Mesenchymal stem cell (in vitro differentiated cells and primary cell): ENCODE measurements at regions not wholly inside any gene's neighbourhood (a gene's known extent, or its start where the extent isn't known, plus 50 kb on each side); places are given as distances from the start of the nearest gene placed in this dataset.

Source experiments
- DNase-seq: peaks from one replicate; pipeline ENCODE4 v3.0.0-alpha.2; 2013
- H2AFZ ChIP-seq: one replicate; pipeline ENCODE4 v1.6.1; 2013; ENCODE audit warnings: low read depth, mild to moderate bottlenecking, control low read depth, inconsistent platforms, low read length, moderate library complexity
- H2AK5ac ChIP-seq: 2 replicates; pipeline ENCODE4 v1.6.1; 2013; ENCODE audit warnings: low read length, moderate library complexity, mild to moderate bottlenecking, inconsistent platforms; ENCODE audit not compliant: severe bottlenecking
- H2BK120ac ChIP-seq: one replicate; pipeline ENCODE4 v1.6.1; 2013; ENCODE audit warnings: low read depth, mild to moderate bottlenecking, inconsistent platforms, low read length, moderate library complexity
- H2BK12ac ChIP-seq, 2 experiments: one replicate each; pipeline ENCODE4 v1.6.1; 2013; ENCODE audit warnings: inconsistent platforms in 2 of 2, low read length in 2 of 2, mild to moderate bottlenecking in 2 of 2, moderate library complexity in 2 of 2, control low read depth in 1 of 2
- H2BK15ac ChIP-seq: one replicate; pipeline ENCODE4 v1.6.1; 2013; ENCODE audit warnings: mild to moderate bottlenecking, low read depth, inconsistent platforms; ENCODE audit not compliant: poor library complexity, severe bottlenecking
- H2BK5ac ChIP-seq: 2 replicates; pipeline ENCODE4 v1.6.1; 2013; ENCODE audit warnings: low read depth, mild to moderate bottlenecking, low read length, control low read depth, inconsistent platforms; ENCODE audit not compliant: poor library complexity, severe bottlenecking
- H3K14ac ChIP-seq, 2 experiments: one replicate each; pipeline ENCODE4 v1.6.1; 2013; ENCODE audit warnings: inconsistent platforms in 2 of 2, low read length in 2 of 2, control low read depth in 1 of 2, mild to moderate bottlenecking in 1 of 2, moderate library complexity in 1 of 2
- H3K18ac ChIP-seq, 2 experiments: one replicate each; pipeline ENCODE4 v1.6.1; 2013; ENCODE audit warnings: inconsistent platforms in 2 of 2, low read length in 2 of 2, control low read depth in 1 of 2, low read depth in 1 of 2, mild to moderate bottlenecking in 1 of 2
- H3K23ac ChIP-seq, 2 experiments: one replicate each; pipeline ENCODE4 v1.6.1; 2013; ENCODE audit warnings: inconsistent platforms in 2 of 2, low read length in 2 of 2, mild to moderate bottlenecking in 2 of 2, moderate library complexity in 2 of 2, control low read depth in 1 of 2
- H3K27ac ChIP-seq: 2 replicates; pipeline ENCODE4 v1.5.1; 2013; ENCODE audit warnings: mild to moderate bottlenecking, moderate library complexity, low read length, control low read depth, inconsistent platforms; ENCODE audit not compliant: poor library complexity, severe bottlenecking
- H3K27me3 ChIP-seq, 2 experiments: 2 replicates each; pipeline versions ENCODE4 v1.6.1 to v1.7.0; 2013; ENCODE audit warnings: low read length in 2 of 2, mild to moderate bottlenecking in 2 of 2, moderate library complexity in 2 of 2, control low read depth in 1 of 2, inconsistent platforms in 1 of 2; ENCODE audit not compliant: control insufficient read depth in 1 of 2, insufficient read depth in 1 of 2
- H3K36me3 ChIP-seq, 2 experiments: 2 replicates each; pipeline versions ENCODE4 v1.6.1 to v1.7.0; 2013; ENCODE audit warnings: low read length in 2 of 2, control low read depth in 1 of 2, inconsistent platforms in 1 of 2, low read depth in 1 of 2, mild to moderate bottlenecking in 1 of 2; ENCODE audit not compliant: insufficient read depth in 2 of 2, control insufficient read depth in 1 of 2
- H3K4ac ChIP-seq, 2 experiments: one replicate each; pipeline ENCODE4 v1.6.1; 2013; ENCODE audit warnings: inconsistent platforms in 2 of 2, low read length in 2 of 2, mild to moderate bottlenecking in 2 of 2, moderate library complexity in 2 of 2, control low read depth in 1 of 2, low read depth in 1 of 2
- H3K4me1 ChIP-seq: 2 replicates; pipeline ENCODE4 v1.6.1; 2013; ENCODE audit warnings: low read depth, low read length, control low read depth; ENCODE audit not compliant: control insufficient read depth, insufficient read depth
- H3K4me2 ChIP-seq: 2 replicates; pipeline ENCODE4 v1.6.1; 2013; ENCODE audit warnings: low read length, mild to moderate bottlenecking, inconsistent platforms; ENCODE audit not compliant: poor library complexity, severe bottlenecking
- H3K4me3 ChIP-seq, 2 experiments: 2 replicates each; pipeline versions ENCODE4 v1.5.1 to v1.7.0; 2013; ENCODE audit warnings: low read length in 2 of 2, mild to moderate bottlenecking in 2 of 2, control low read depth in 1 of 2, low read depth in 1 of 2; ENCODE audit not compliant: insufficient read depth in 1 of 2
- H3K79me1 ChIP-seq: replicated peaks from 2 replicates; pipeline ENCODE4 v1.6.1; 2013; ENCODE audit warnings: mild to moderate bottlenecking, control low read depth, low read length, inconsistent platforms; ENCODE audit not compliant: poor library complexity, severe bottlenecking
- H3K9ac ChIP-seq: 2 replicates; pipeline ENCODE4 v1.7.0; 2013; ENCODE audit warnings: mild to moderate bottlenecking, low read length, moderate library complexity
- H3K9me3 ChIP-seq: 2 replicates; pipeline ENCODE4 v1.7.0; 2013; ENCODE audit warnings: mild to moderate bottlenecking, low read length; ENCODE audit not compliant: control insufficient read depth
- H4K8ac ChIP-seq: one replicate; pipeline ENCODE4 v1.6.1; 2013; ENCODE audit warnings: inconsistent platforms, mild to moderate bottlenecking, low read length, moderate library complexity
- H4K91ac ChIP-seq: one replicate; pipeline ENCODE4 v1.6.1; 2013; ENCODE audit warnings: mild to moderate bottlenecking, low read length, inconsistent platforms
- WGBS: methylation state at CpG from one replicate; pipeline ENCODE4 v1.1.7; 2013; ENCODE audit warnings: mixed read lengths; 5-methylcytosine and 5-hydroxymethylcytosine counted together

DNA sequence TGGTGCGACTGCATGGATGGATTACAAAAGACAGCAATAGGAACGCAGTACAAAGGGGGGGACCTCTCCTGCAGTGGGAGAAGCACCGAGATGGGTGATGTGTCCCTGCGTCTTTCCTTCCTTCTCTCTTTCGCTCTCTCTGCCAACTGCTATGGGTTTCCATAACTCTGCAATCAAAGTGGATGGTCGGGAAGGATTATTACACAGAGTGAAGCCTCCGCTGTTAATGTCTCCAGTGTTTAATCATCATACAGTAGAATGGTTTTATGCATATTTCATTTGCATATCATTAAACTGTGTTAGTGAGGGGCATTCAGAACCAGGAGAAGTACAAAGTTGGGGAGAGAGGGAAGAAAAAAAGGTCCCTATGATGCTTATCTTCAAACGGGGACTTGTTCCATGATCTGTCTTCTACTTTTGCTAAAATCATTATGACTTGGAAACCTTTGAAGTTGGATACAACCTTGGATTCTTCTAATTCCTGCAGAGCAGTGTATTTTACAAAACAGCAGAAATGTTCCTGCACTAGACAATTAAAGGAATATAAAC, 255.9 kb upstream of the PMFBP1 start:
- 95% methylated on average over 4 of the region's 8 CpGs for WGBS
- Histone ChIP-seq H3K9me3 (peaks cover 43% of the 10 kb centered on the region), H3K18ac (no peak overlapping the region), H3K27me3 (no peaks in the 10 kb centered on the region), H3K79me1 (no peaks in the 10 kb centered on the region), H4K8ac (no peak overlapping the region), H3K27ac (no peak overlapping the region), H3K9ac (no peak overlapping the region), H3K4me2 (no peak overlapping the region), H4K91ac (no peak overlapping the region), H2BK120ac (no peak overlapping the region), H3K36me3 (peaks cover 0 to 4% of the 10 kb centered on the region in 2 experiments), H2AK5ac (no peak overlapping the region), H3K14ac (no peak overlapping the region), H3K4me1 (no peaks in the 10 kb centered on the region), H3K23ac (no peak overlapping the region), H2AFZ (no peak overlapping the region), H2BK15ac (no peak overlapping the region), H2BK5ac (no peak overlapping the region), H3K4me3 (no peak overlapping the region), H2BK12ac (no peak overlapping the region), H3K4ac (no peak overlapping the region)
- DNase-seq, result no peak

DNA sequence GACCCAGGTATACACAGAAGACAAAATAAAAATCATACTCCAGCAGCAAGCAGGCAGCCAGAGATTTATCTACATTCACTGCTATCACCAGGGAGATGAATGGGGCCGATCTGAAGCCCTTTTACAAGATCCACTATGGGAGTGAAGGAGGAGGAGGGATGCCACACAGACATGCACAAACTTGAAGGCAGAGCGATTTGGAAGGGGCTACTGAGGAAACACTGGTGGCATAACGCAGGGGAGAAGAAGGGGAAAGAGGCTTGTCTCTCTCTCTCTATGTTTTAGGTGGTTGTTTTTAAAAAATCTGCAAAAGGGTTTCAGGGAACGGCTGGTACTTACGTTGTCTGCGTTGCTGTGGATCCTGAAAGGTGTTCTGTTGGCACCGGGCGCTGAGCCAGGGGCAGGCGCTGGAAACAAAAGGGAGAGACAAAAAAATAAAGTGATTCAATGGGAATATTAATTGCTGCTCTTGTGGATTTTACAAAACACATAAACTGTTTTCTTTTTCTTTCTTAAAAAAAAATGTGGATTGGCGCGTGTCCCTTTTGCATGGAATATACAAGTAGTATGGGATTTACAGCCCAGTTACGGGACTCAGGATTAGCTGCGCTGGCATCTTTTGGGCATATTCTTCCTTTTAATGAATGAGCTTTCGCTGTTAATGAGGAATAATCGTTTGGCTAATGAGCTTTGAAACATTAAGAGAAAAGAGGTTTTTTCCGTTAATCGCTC, 255.3 kb upstream of the PMFBP1 start:
- H3K4me2 ChIP-seq, result no peak overlapping the region

DNA sequence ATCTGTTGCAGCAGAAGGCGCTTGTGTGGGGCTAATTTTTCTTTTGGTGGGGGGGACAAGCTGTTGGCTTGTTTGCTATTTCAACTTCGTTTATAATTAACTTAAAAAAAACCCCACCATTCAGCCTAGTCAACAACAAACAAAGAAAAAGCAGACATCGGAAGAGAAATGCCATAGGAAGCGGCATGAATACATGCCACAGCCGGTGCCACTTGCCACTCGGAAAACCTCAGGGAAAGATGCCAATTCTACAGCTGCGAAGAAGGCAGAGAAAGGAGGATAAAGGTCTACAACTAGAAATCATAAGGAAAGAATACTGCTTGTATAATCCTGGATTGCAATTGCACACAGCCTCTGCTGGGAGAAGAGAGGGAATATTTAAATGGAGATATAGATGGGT, 254.4 kb upstream of the PMFBP1 start:
- Histone ChIP-seq H3K18ac (no peak overlapping the region), H3K4ac (no peak overlapping the region), H2AFZ (no peak overlapping the region), H3K27ac (no peak overlapping the region), H3K4me1 (no peaks in the 10 kb centered on the region), H3K4me3 (no peak overlapping the region), H3K79me1 (no peaks in the 10 kb centered on the region), H4K8ac (no peak overlapping the region), H2BK12ac (no peak overlapping the region), H3K9me3 (peaks cover 53% of the 10 kb centered on the region), H2AK5ac (no peak overlapping the region), H3K23ac (no peak overlapping the region), H3K14ac (no peak overlapping the region), H3K4me2 (no peak overlapping the region), H3K36me3 (peaks cover 0 to 4% of the 10 kb centered on the region in 2 experiments), H2BK120ac (no peak overlapping the region), H3K9ac (no peak overlapping the region), H3K27me3 (no peaks in the 10 kb centered on the region), H2BK5ac (no peak overlapping the region), H4K91ac (no peak overlapping the region), H2BK15ac (no peak overlapping the region)
- no peak for DNase-seq
- over 99% methylated on average over 6 of the region's 7 CpGs for WGBS

More for the DNA sequence above, 255.3 kb upstream of the PMFBP1 start:
- no peak overlapping the region for H3K18ac ChIP-seq
- 95% methylated on average over 14 of the region's 17 CpGs for WGBS
- H2BK15ac ChIP-seq, result no peak overlapping the region
- no peaks in the 10 kb centered on the region for H3K27me3 ChIP-seq
- H3K14ac ChIP-seq, result no peak overlapping the region
- H3K23ac ChIP-seq, result no peak overlapping the region
- no peak overlapping the region for H3K9ac ChIP-seq
- no peak overlapping the region for H3K4ac ChIP-seq
- no peak overlapping the region for H2AFZ ChIP-seq
- H2BK12ac ChIP-seq, result no peak overlapping the region
- H3K27ac ChIP-seq, result no peak overlapping the region
- no peaks in the 10 kb centered on the region for H3K4me1 ChIP-seq
- H2BK5ac ChIP-seq, result no peak overlapping the region
- no peak overlapping the region for H2AK5ac ChIP-seq
- no peak overlapping the region for H4K8ac ChIP-seq
- H3K4me3 ChIP-seq, result no peak overlapping the region
- H3K79me1 ChIP-seq, result no peaks in the 10 kb centered on the region
- H4K91ac ChIP-seq, result no peak overlapping the region
- peaks cover 47% of the 10 kb centered on the region for H3K9me3 ChIP-seq
- no peak for DNase-seq
- no peak overlapping the region for H2BK120ac ChIP-seq
- peaks cover 0 to 4% of the 10 kb centered on the region in 2 experiments for H3K36me3 ChIP-seq

DNA sequence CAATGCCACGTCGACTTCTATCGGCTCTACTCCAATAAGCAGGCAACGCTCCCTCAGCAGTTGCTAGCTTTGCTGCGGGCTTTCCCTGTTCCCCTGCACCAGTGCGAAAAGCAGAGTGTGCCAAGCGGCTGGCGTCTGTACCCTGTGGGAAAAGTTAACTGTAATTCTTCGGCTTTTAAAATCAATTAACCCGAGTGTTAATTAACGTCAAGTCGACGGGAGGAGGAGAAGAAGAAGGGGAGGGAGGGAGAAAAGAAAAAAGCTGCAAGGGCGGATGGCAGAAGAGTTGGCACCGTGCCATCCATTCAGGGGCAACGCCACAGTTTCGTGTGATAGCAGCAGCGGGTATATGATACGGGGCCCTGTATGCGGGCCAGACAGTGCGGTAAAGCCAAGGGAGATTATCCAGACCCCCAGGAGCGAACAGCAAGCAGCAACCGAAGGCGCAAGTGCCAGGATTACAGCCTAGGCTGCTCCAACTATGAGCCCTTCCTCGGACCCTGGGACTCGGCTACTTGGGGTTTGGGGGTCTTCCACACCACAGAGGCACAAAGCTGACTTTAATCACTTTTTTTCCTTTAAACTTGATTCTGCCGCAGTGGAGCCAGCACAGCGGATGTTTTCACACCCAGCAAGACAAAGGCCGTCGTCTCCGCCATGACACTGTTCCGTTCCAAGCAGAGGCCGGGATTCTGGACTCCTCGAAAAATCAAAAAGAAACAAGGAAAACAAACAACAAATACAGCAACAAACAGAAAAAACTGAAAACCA, 253.8 kb upstream of the PMFBP1 start:
- no peak overlapping the region for H3K9ac ChIP-seq
- WGBS, result 94% methylated on average over 34 of the region's 34 CpGs
- H3K18ac ChIP-seq, result no peak overlapping the region
- H3K36me3 ChIP-seq, result peaks cover 0 to 4% of the 10 kb centered on the region in 2 experiments
- no peaks in the 10 kb centered on the region for H3K79me1 ChIP-seq
- DNase-seq, result no peak
- no peak overlapping the region for H2BK120ac ChIP-seq
- H3K4me1 ChIP-seq, result no peaks in the 10 kb centered on the region
- no peak overlapping the region for H3K4me3 ChIP-seq
- H3K4ac ChIP-seq, result no peak overlapping the region
- no peak overlapping the region for H4K8ac ChIP-seq
- H3K14ac ChIP-seq, result no peak overlapping the region
- no peak overlapping the region for H2BK15ac ChIP-seq
- no peak overlapping the region for H3K23ac ChIP-seq
- no peak overlapping the region for H2AK5ac ChIP-seq
- no peak overlapping the region for H2BK12ac ChIP-seq
- no peaks in the 10 kb centered on the region for H3K27me3 ChIP-seq
- no peak overlapping the region for H3K27ac ChIP-seq
- peaks cover 54% of the 10 kb centered on the region for H3K9me3 ChIP-seq
- H3K4me2 ChIP-seq, result no peak overlapping the region
- no peak overlapping the region for H4K91ac ChIP-seq
- no peak overlapping the region for H2AFZ ChIP-seq
- H2BK5ac ChIP-seq, result no peak overlapping the region
